ENCODE measurements at regions not wholly inside any gene's neighbourhood (a gene's known extent, or its start where the extent isn't known, plus 50 kb on each side); places are given as distances from the start of the nearest gene placed in this dataset.

GRCh38 chr15:92714477-92715401 lies 59.2 kb upstream of the FAM174B start:
- H3K9me3 ChIP-seq (ENCODE audit: insufficient read depth, low read length) = no peaks in the 10 kb centered on the region; the same call in 1 of the 2 replicates
- peak; percentile 74 for DNase-seq (ENCODE audit: low read depth, low spot score)
- peak overlapping the region; percentile 89 for H3K9ac ChIP-seq (ENCODE audit: insufficient read length, low read depth)
- H3K4me3 ChIP-seq (ENCODE audit: insufficient read length, low read depth) = peak overlapping the region; percentile 64
- H3K27me3 ChIP-seq (ENCODE audit: insufficient read depth, insufficient read length) = no peaks in the 10 kb centered on the region
- TF ChIP-seq YY1 (IDR thresholded peaks at IDR 0.05; ENCODE audit: insufficient read depth, insufficient read length) = no peak
- no peak for TF ChIP-seq ZNF274 (IDR thresholded peaks at IDR 0.05; ENCODE audit: low read depth, low read length)
- no peak for TF ChIP-seq SUZ12 (IDR thresholded peaks at IDR 0.05; ENCODE audit: extremely low read depth, insufficient read depth, insufficient read length)
- no peaks in the 10 kb centered on the region for H3K4me1 ChIP-seq (ENCODE audit: insufficient read depth, insufficient read length)
- H3K36me3 ChIP-seq (ENCODE audit: insufficient read depth, insufficient read length, low read length) = no peaks in the 10 kb centered on the region

GRCh38 chr15:92715758-92716157 lies 60.2 kb upstream of the FAM174B start:
- Histone ChIP-seq H3K36me3 (ENCODE audit: insufficient read depth, insufficient read length, low read length) (no peaks in the 10 kb centered on the region), H3K9ac (ENCODE audit: insufficient read length, low read depth) (no peak overlapping the region), H3K9me3 (ENCODE audit: insufficient read depth, low read length) (peaks cover 7% of the 10 kb centered on the region; the same call in 1 of the 2 replicates), H3K4me1 (ENCODE audit: insufficient read depth, insufficient read length) (no peaks in the 10 kb centered on the region), H3K4me3 (ENCODE audit: insufficient read length, low read depth) (no peak overlapping the region), H3K27me3 (ENCODE audit: insufficient read depth, insufficient read length) (no peaks in the 10 kb centered on the region)
- TF ChIP-seq SUZ12 (IDR thresholded peaks at IDR 0.05; ENCODE audit: extremely low read depth, insufficient read depth, insufficient read length) (no peak), ZNF274 (IDR thresholded peaks at IDR 0.05; ENCODE audit: low read depth, low read length) (no peak), YY1 (IDR thresholded peaks at IDR 0.05; ENCODE audit: insufficient read depth, insufficient read length) (no peak)
- no peak for DNase-seq (ENCODE audit: low read depth, low spot score)

DNA sequence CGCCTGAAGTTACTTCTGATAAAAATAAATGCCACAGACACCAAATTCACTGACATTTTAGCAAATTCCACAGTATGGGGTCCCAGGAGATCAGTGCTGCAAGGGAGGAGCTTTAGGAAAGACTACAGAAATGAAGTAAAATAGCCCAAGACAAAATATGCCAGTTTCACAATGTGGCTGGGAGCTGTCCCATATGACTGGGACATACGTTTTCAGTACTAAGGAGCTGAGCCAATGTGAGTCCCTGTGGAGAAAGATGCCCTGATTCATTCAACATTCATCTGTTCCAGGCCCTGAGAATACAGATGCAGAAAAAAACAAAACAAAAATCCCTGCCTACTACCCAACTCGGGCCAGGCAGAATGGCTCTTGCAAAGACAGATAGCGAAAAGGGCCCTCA lies 63.4 kb upstream of the FAM174B start:
- no peak for TF ChIP-seq YY1 (IDR thresholded peaks at IDR 0.05; ENCODE audit: insufficient read depth, insufficient read length)

GRCh38 chr15:92724144-92724543 lies 68.6 kb upstream of the FAM174B start:
- no peak overlapping the region for H3K9ac ChIP-seq (ENCODE audit: insufficient read length, low read depth)
- DNase-seq (ENCODE audit: low read depth, low spot score) = no peak
- no peaks in the 10 kb centered on the region for H3K4me1 ChIP-seq (ENCODE audit: insufficient read depth, insufficient read length)
- no peaks in the 10 kb centered on the region for H3K36me3 ChIP-seq (ENCODE audit: insufficient read depth, insufficient read length, low read length)
- peaks cover 9% of the 10 kb centered on the region; the same call in 1 of the 2 replicates for H3K9me3 ChIP-seq (ENCODE audit: insufficient read depth, low read length)
- TF ChIP-seq SUZ12 (IDR thresholded peaks at IDR 0.05; ENCODE audit: extremely low read depth, insufficient read depth, insufficient read length) (no peak), YY1 (IDR thresholded peaks at IDR 0.05; ENCODE audit: insufficient read depth, insufficient read length) (no peak), ZNF274 (IDR thresholded peaks at IDR 0.05; ENCODE audit: low read depth, low read length) (no peak)
- H3K4me3 ChIP-seq (ENCODE audit: insufficient read length, low read depth) = no peak overlapping the region
- no peaks in the 10 kb centered on the region for H3K27me3 ChIP-seq (ENCODE audit: insufficient read depth, insufficient read length)

More for the DNA sequence above, 63.4 kb upstream of the FAM174B start:
- peaks cover 9% of the 10 kb centered on the region; the same call in 1 of the 2 replicates for H3K9me3 ChIP-seq (ENCODE audit: insufficient read depth, low read length)
- H3K36me3 ChIP-seq (ENCODE audit: insufficient read depth, insufficient read length, low read length) = no peaks in the 10 kb centered on the region
- no peaks in the 10 kb centered on the region for H3K27me3 ChIP-seq (ENCODE audit: insufficient read depth, insufficient read length)
- no peaks in the 10 kb centered on the region for H3K4me1 ChIP-seq (ENCODE audit: insufficient read depth, insufficient read length)
- H3K9ac ChIP-seq (ENCODE audit: insufficient read length, low read depth) = no peak overlapping the region
- DNase-seq (ENCODE audit: low read depth, low spot score) = no peak
- no peak overlapping the region for H3K4me3 ChIP-seq (ENCODE audit: insufficient read length, low read depth)

- Histone ChIP-seq H3K36me3 (ENCODE audit: insufficient read depth, insufficient read length, low read length) (no peaks in the 10 kb centered on the region), H3K4me3 (ENCODE audit: insufficient read length, low read depth) (no peak overlapping the region), H3K9ac (ENCODE audit: insufficient read length, low read depth) (no peak overlapping the region), H3K4me1 (ENCODE audit: insufficient read depth, insufficient read length) (no peaks in the 10 kb centered on the region), H3K27me3 (ENCODE audit: insufficient read depth, insufficient read length) (no peaks in the 10 kb centered on the region), H3K9me3 (ENCODE audit: insufficient read depth, low read length) (peaks cover 8% of the 10 kb centered on the region; the same call in 1 of the 2 replicates)
- DNase-seq (ENCODE audit: low read depth, low spot score) = no peak
- no peak for TF ChIP-seq YY1 (IDR thresholded peaks at IDR 0.05; ENCODE audit: insufficient read depth, insufficient read length)
- no peak for TF ChIP-seq SUZ12 (IDR thresholded peaks at IDR 0.05; ENCODE audit: extremely low read depth, insufficient read depth, insufficient read length)
- no peak for TF ChIP-seq ZNF274 (IDR thresholded peaks at IDR 0.05; ENCODE audit: low read depth, low read length)
Measured at GRCh38 chr15:92725171-92725570, 69.6 kb upstream of the FAM174B start.

- Histone ChIP-seq H3K9me3 (ENCODE audit: insufficient read depth, low read length) (no peaks in the 10 kb centered on the region), H3K9ac (ENCODE audit: insufficient read length, low read depth) (no peak overlapping the region), H3K36me3 (ENCODE audit: insufficient read depth, insufficient read length, low read length) (no peaks in the 10 kb centered on the region), H3K4me1 (ENCODE audit: insufficient read depth, insufficient read length) (no peaks in the 10 kb centered on the region), H3K4me3 (ENCODE audit: insufficient read length, low read depth) (no peak overlapping the region), H3K27me3 (ENCODE audit: insufficient read depth, insufficient read length) (no peaks in the 10 kb centered on the region)
- no peak for DNase-seq (ENCODE audit: low read depth, low spot score)
- TF ChIP-seq YY1 (IDR thresholded peaks at IDR 0.05; ENCODE audit: insufficient read depth, insufficient read length) (no peak), ZNF274 (IDR thresholded peaks at IDR 0.05; ENCODE audit: low read depth, low read length) (no peak), SUZ12 (IDR thresholded peaks at IDR 0.05; ENCODE audit: extremely low read depth, insufficient read depth, insufficient read length) (no peak)
Measured at GRCh38 chr15:92728266-92728665, 72.7 kb upstream of the FAM174B start.

GRCh38 chr15:92733090-92733933 lies 77.7 kb upstream of the FAM174B start:
- no peaks in the 10 kb centered on the region for H3K27me3 ChIP-seq (ENCODE audit: insufficient read depth, insufficient read length)
- no peaks in the 10 kb centered on the region for H3K36me3 ChIP-seq (ENCODE audit: insufficient read depth, insufficient read length, low read length)
- no peak for DNase-seq (ENCODE audit: low read depth, low spot score)
- H3K9me3 ChIP-seq (ENCODE audit: insufficient read depth, low read length) = no peaks in the 10 kb centered on the region
- H3K4me3 ChIP-seq (ENCODE audit: insufficient read length, low read depth) = peak overlapping the region; percentile 44
- TF ChIP-seq SUZ12 (IDR thresholded peaks at IDR 0.05; ENCODE audit: extremely low read depth, insufficient read depth, insufficient read length) = no peak
- no peak for TF ChIP-seq ZNF274 (IDR thresholded peaks at IDR 0.05; ENCODE audit: low read depth, low read length)
- TF ChIP-seq YY1 (IDR thresholded peaks at IDR 0.05; ENCODE audit: insufficient read depth, insufficient read length) = no peak
- no peaks in the 10 kb centered on the region for H3K4me1 ChIP-seq (ENCODE audit: insufficient read depth, insufficient read length)
- H3K9ac ChIP-seq (ENCODE audit: insufficient read length, low read depth) = peak overlapping the region; percentile 67
